ENCODE measurements at regions not wholly inside any gene's neighbourhood (a gene's known extent, or its start where the extent isn't known, plus 50 kb on each side); places are given as distances from the start of the nearest gene placed in this dataset.

DNA sequence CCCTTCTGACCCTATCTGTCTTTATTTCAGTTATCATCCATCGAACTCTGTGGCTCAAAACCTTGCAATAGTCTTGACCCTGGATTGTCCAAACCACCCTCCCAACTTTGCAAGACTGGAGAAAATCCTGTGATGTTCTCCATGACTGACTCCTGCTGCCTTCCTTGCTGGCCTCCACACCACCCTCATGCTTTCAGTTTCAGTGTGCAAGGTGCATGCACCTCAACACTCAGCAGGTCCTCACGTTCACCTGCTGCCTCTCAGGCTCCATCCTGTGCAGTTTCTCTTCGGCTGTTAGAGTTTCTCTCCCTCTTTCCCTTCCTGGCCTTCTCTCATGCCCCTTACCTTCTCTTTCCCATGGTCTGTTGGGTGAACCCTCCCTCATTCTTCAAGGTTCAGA, 59.4 kb upstream of the ASIC2 start:
- DNase-seq: no peak

- DNase-seq: no peak
Measured at GRCh38 chr17:33356266-33356665, 63.2 kb upstream of the ASIC2 start.

DNA sequence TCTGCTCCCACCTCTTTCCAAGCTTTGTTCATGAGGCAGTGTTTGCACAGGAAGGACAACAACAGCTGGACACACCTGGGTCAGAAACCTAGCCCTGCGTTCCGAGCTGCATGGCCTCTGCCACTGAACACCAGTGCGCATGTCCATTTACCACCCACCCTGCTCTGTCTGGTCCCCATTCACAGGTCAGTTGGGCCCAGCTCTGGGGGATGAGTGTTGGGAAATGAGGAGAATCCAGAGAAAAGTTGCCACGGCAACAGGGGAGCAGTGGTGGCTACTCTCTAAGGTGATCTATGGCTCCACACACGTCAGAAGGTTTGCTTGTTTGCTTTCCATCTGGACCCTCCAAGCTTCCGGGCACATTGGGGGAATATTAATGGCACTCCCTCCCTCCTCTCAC, 70.4 kb upstream of the ASIC2 start:
- no peak for DNase-seq

- DNase-seq: no peak
Measured at GRCh38 chr17:33366960-33367359, 73.9 kb upstream of the ASIC2 start.

DNA sequence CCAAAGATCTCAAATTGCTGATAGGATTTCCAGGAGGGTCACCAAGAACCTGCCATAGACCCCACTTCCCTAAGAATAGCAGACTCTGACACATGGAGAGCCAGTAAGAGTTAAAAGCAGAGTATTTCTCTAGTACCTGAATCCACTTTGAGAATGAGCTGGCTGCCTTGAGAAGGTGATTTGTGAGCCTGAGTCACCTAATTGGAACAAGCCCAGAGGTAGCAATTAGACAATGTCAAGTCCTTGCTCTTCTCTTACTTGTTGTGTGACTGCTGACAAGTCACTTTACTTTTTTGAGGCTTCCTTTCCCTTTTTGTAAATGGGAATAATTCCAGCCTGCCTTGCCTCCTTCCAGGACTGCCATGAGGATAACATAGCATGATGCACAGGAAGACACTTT, 76.1 kb upstream of the ASIC2 start:
- no peak for DNase-seq

- DNase-seq: no peak
Measured at GRCh38 chr17:33369876-33370275, 76.8 kb upstream of the ASIC2 start.

- DNase-seq: no peak
Measured at GRCh38 chr17:33370401-33370800, 77.3 kb upstream of the ASIC2 start.

- DNase-seq: no peak
Measured at GRCh38 chr17:33371377-33371776, 78.3 kb upstream of the ASIC2 start.

GRCh38 chr17:33373273-33373672, 80.2 kb upstream of the ASIC2 start:
- no peak for DNase-seq

- no peak for DNase-seq
Measured at GRCh38 chr17:33375103-33375502, 82.0 kb upstream of the ASIC2 start.

- DNase-seq: no peak
Measured at GRCh38 chr17:33375783-33376182, 82.7 kb upstream of the ASIC2 start.

DNA sequence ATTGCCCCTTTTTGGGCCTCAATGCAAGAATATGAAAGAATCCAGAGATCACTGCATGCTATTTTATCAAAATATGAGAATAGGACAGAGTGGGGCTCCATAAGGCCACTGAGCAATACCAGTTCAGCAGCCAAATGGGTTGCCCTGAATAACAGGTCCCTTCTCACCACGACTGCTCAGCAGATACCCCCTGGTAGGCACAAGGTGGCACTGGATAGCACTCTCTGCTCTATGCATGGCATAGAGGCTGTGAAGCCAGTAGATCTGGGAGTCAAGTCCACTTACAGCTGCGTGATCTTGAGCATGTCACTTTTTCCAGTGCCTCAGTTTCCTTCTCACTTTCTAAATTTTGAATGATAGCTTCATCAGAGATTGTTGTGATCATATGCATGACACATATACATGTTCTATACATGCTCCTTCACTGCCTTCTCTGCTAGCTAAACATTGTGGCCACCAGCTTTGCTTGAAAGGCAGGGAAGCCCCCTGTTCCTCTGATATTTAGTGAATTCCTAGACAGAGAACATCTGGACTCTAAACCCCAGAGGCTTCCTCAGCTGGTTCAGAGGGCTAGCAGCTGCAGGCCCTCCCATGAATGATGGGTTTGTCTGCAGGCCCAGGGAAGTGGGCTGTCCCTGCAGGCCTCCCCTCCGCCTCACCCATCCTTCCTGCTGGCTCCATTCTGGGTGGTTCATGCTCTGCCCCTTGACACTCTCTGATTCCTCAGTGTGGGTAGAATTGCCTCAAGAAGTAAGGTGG, 84.9 kb upstream of the ASIC2 start:
- DNase-seq: no peak

GRCh38 chr17:33381201-33381600, 88.1 kb upstream of the ASIC2 start:
- no peak for DNase-seq

DNA sequence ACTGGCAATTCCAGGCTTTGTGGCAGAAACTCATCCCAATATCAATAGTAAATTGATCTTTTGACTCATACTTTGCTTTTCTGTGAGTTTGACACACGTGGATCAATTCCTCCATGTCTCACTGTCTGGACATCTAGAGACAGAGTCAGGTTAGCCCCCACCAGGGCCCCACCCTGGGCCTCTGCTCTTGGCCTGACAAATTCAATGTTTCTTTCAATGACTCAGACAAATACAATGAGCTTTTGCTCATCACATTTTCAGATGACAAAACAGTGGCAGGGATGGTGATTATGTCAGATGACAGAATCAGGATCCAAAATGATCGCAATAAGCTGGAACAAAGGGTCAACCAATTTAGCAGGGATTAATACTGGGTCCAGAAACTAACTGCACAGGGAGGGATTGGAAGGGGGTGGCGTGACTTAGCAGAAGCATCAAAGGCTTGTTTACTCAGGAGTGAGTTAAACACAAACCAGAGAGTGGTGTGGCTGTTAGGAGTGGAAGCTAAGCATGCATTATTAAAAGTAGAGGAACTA, 90.5 kb upstream of the ASIC2 start:
- no peak for DNase-seq

DNA sequence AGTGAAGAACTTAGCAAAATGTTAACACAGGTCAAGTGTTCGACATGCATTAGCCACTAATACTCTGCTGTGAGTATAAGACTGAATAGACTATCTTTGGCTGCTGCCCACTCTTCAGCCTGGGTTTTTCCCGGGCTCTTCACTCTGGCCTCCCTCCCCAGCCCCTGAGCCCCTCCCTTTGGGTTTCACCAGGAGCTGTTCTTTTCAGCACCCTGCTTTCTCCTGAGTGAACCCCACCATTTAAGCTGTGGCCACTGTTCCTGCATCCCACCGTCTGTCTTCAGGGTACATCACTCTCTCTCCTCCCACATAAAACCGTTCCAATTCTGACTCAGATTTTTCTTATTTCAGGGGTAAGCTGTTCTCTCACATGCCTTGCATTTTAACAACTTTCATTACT, 92.0 kb upstream of the ASIC2 start:
- no peak for DNase-seq

GRCh38 chr17:33385713-33386112, 92.6 kb upstream of the ASIC2 start:
- DNase-seq: no peak

- no peak for DNase-seq
Measured at GRCh38 chr17:33387406-33387805, 94.3 kb upstream of the ASIC2 start.

DNA sequence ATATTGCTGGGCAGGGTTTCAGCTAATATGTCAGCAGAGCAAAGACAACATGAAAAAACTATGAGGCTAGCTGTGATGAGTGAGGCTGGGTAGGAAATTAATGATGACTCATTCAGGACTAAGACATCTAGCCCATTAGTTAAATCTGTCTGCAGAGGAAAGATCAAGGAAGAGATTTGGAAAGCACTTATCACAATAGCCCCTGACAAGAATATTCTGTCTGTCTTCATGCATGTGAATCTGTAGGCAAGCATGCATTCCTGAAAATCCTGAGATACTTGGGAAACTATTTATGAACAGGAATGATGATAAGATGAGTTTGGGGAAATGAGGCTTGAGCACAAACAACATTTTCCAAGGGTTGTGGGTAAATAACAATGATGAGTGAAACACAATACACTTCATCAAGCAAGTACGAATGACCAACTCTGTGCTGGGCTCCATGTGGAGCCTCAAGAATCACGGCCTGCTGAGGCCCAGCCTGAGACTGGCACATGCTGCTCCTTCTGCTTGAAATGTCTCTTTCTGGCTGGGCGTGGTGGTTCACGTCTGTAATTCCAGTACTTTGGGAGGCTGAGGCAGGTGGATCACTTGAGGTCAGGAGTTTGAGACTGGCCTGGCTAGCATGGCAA, 96.5 kb upstream of the ASIC2 start:
- no peak for DNase-seq

DNA sequence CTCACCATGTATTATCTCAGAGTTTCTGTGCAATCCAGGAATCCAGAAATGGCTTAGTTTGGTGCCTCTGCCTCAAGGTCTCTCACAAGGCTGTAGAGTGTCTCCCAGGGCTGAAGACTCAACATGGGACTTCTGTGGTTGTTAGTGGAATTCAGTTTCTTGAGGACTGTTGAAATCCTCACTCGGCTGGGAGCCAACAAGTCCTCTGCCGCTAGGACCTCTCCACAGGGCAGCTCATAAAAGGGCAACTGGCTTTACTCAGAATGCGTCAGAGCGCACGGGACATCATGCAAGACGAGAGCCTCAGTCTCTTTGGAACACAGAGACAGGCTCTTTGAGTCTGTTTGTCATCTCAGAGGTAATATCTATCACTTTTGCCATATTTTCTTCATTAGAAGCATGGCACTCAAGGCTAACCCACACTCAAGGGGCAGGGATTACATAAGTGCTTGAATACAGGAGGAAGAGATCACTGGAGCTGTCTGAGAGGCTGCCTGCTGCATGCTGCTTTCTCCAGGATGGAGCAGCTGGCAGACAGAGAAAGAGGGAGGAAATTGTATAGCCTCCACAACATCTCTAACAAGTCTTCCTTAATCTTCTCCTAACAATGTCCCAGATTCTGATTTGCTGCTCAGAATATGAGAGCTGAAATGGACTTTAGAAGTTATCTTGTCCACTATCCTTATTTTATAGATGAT, 97.5 kb upstream of the ASIC2 start:
- DNase-seq: no peak

- no peak for DNase-seq
Measured at GRCh38 chr17:33396818-33397217, 103.7 kb upstream of the ASIC2 start.

DNA sequence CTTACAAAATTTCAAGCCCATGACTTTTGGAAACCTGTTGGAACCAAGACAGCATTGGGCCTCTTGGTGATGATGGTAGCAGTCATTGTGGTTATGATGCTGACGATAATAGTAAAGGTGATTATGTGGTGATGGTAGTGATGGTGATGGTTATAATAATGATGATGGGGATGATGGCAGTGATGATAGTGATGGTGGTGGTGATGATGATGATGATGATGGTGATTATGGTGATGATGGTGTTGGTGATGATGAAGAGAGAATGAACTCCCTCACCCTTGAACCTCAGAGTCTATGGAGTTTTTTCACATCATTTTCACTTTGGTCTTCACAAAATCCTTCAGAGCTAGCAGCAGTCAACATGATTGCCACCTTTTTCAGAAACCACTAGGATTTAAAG, 105.3 kb upstream of the ASIC2 start:
- no peak for DNase-seq

DNA sequence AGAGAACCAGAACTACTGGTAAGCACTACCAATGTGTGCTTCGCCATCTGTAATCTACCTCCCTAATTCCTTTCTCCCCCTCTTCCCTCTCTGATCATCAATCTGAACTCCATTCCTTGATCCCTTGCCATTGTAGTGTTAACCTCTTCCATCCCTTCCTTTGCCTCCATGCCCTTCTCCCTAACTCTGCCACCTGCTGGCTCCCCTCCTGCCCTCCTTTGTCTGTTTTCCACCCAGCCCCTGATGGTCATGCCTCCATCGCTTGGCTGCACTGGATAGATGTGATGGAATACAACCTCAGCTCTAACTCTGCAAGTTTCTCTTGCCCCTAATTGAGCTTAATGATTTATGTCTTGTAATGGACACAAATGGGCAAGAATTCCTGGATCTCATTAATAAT, 108.2 kb upstream of the ASIC2 start:
- DNase-seq: no peak

DNA sequence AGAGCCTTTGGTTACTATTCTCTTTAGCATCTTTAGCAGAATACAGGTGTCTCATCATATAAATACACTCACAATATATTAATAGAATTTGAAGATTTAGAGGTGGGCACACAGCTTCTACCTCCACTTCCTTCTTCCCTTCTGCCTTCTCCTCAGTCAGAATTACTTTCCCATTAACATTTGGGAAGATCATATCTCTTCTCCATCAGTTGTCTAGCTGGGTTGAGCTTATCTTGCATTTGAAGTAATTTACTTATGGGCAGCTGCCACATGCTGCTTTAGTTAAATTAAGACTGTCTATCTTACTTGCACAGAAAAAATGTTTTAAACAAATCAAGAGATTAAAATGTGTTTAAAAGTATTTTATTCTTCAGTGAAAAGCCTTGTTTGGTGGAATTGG, 110.1 kb upstream of the ASIC2 start:
- DNase-seq: no peak
